Stimulated activated effector memory CD8-positive, alpha-beta T cell treated with anti-CD3 and anti-CD28 coated beads, Interleukin-12 subunit alpha, Interleukin-12 subunit beta, amount 100 ng/mL, for 72 hours (primary cell): ENCODE measurements at regions not wholly inside any gene's neighbourhood (a gene's known extent, or its start where the extent isn't known, plus 50 kb on each side); places are given as distances from the start of the nearest gene placed in this dataset.

ENCODE experiments used
- ATAC-seq: fragments of 150-1000 bp; cut with Tn5 transposase; 2 replicates; pipeline ENCODE4 v1.10.0; 2021
- DNase-seq, 2 donors: peaks; one replicate each; pipeline ENCODE4 v3.0.0; 2021 to 2022; ENCODE audit warnings: low spot score in 2 of 2
- H3K27ac Mint-ChIP-seq: one replicate; pipeline ENCODE4 v1.8.0; 2022; ENCODE audit warnings: mild to moderate bottlenecking, mixed read lengths
- H3K36me3 Mint-ChIP-seq: one replicate; pipeline ENCODE4 v1.8.0; 2022; ENCODE audit warnings: mild to moderate bottlenecking, mixed read lengths
- H3K4me1 Mint-ChIP-seq: one replicate; pipeline ENCODE4 v1.8.0; 2022; ENCODE audit warnings: mixed read lengths
- H3K4me3 Mint-ChIP-seq: one replicate; pipeline ENCODE4 v1.8.0; 2022; ENCODE audit warnings: mild to moderate bottlenecking, mixed read lengths
- H3K9me3 Mint-ChIP-seq: one replicate; pipeline ENCODE4 v1.8.0; 2022; ENCODE audit warnings: mixed read lengths

- no peak for ATAC-seq
Measured at GRCh38 chr10:94043431-94043990, 49.8 kb downstream of the PLCE1 start.

GRCh38 chr10:94046098-94046497, 52.4 kb downstream of the PLCE1 start:
- Mint-ChIP-seq H3K27ac (no peak overlapping the region), H3K4me1 (no peaks in the 10 kb centered on the region), H3K4me3 (no peak overlapping the region), H3K9me3 (no peaks in the 10 kb centered on the region), H3K36me3 (no peaks in the 10 kb centered on the region)
- ATAC-seq (no peak), DNase-seq (no peak)

More at GRCh38 chr10:94043431-94043990, 49.8 kb downstream of the PLCE1 start:
- Mint-ChIP-seq H3K4me3 (no peak overlapping the region), H3K27ac (no peak overlapping the region), H3K9me3 (no peaks in the 10 kb centered on the region), H3K36me3 (no peaks in the 10 kb centered on the region), H3K4me1 (no peaks in the 10 kb centered on the region)
- no peak for DNase-seq

GRCh38 chr10:94047293-94047692, 53.6 kb downstream of the PLCE1 start:
- H3K4me1 Mint-ChIP-seq = no peaks in the 10 kb centered on the region
- no peaks in the 10 kb centered on the region for H3K9me3 Mint-ChIP-seq
- DNase-seq (no peak), ATAC-seq (no peak)
- no peak overlapping the region for H3K4me3 Mint-ChIP-seq
- H3K36me3 Mint-ChIP-seq = no peaks in the 10 kb centered on the region
- H3K27ac Mint-ChIP-seq = no peak overlapping the region

- Mint-ChIP-seq H3K4me1 (no peaks in the 10 kb centered on the region), H3K27ac (no peak overlapping the region), H3K9me3 (no peaks in the 10 kb centered on the region), H3K4me3 (no peak overlapping the region), H3K36me3 (no peaks in the 10 kb centered on the region)
- DNase-seq (no peak), ATAC-seq (no peak)
Measured at GRCh38 chr10:94049911-94050310, 56.2 kb downstream of the PLCE1 start.

GRCh38 chr10:94052281-94052680, 58.5 kb downstream of the PLCE1 start:
- DNase-seq (no peak), ATAC-seq (no peak)
- H3K36me3 Mint-ChIP-seq = no peaks in the 10 kb centered on the region
- no peak overlapping the region for H3K27ac Mint-ChIP-seq
- no peaks in the 10 kb centered on the region for H3K4me1 Mint-ChIP-seq
- H3K9me3 Mint-ChIP-seq = no peaks in the 10 kb centered on the region
- H3K4me3 Mint-ChIP-seq = no peak overlapping the region

GRCh38 chr10:94052866-94053791, 59.4 kb downstream of the PLCE1 start:
- Mint-ChIP-seq H3K4me3 (no peak overlapping the region), H3K4me1 (no peaks in the 10 kb centered on the region), H3K36me3 (no peaks in the 10 kb centered on the region), H3K27ac (no peak overlapping the region), H3K9me3 (no peaks in the 10 kb centered on the region)
- ATAC-seq (no peak), DNase-seq (no peak)

- Mint-ChIP-seq H3K36me3 (no peaks in the 10 kb centered on the region), H3K27ac (no peak overlapping the region), H3K4me3 (no peak overlapping the region), H3K9me3 (peaks cover 3% of the 10 kb centered on the region), H3K4me1 (no peaks in the 10 kb centered on the region)
- DNase-seq = no peak
- ATAC-seq = no peak
Measured at GRCh38 chr10:94059178-94059883, 65.6 kb downstream of the PLCE1 start.

GRCh38 chr10:94061026-94061425, 67.3 kb downstream of the PLCE1 start:
- Mint-ChIP-seq H3K4me3 (no peak overlapping the region), H3K4me1 (no peaks in the 10 kb centered on the region), H3K9me3 (peaks cover 3% of the 10 kb centered on the region), H3K36me3 (no peaks in the 10 kb centered on the region), H3K27ac (no peak overlapping the region)
- no peak for DNase-seq
- ATAC-seq = no peak

- Mint-ChIP-seq H3K4me3 (no peak overlapping the region), H3K4me1 (no peaks in the 10 kb centered on the region), H3K9me3 (peaks cover 6% of the 10 kb centered on the region), H3K27ac (no peak overlapping the region), H3K36me3 (no peaks in the 10 kb centered on the region)
- no peak for DNase-seq
- ATAC-seq = no peak
Measured at GRCh38 chr10:94062611-94063010, 68.9 kb downstream of the PLCE1 start.

GRCh38 chr10:94065362-94065761, 71.6 kb downstream of the PLCE1 start:
- Mint-ChIP-seq H3K4me3 (no peak overlapping the region), H3K4me1 (no peaks in the 10 kb centered on the region), H3K36me3 (no peaks in the 10 kb centered on the region), H3K9me3 (peaks cover 3% of the 10 kb centered on the region), H3K27ac (no peak overlapping the region)
- DNase-seq (no peak), ATAC-seq (no peak)

GRCh38 chr10:94065787-94066186, 72.1 kb downstream of the PLCE1 start:
- H3K27ac Mint-ChIP-seq = no peak overlapping the region
- H3K4me1 Mint-ChIP-seq = no peaks in the 10 kb centered on the region
- peaks cover 5% of the 10 kb centered on the region for H3K9me3 Mint-ChIP-seq

GRCh38 chr10:94066411-94066810, 72.7 kb downstream of the PLCE1 start:
- no peak overlapping the region for H3K4me3 Mint-ChIP-seq
- no peak overlapping the region for H3K27ac Mint-ChIP-seq
- DNase-seq (no peak), ATAC-seq (no peak)
- H3K9me3 Mint-ChIP-seq = peaks cover 5% of the 10 kb centered on the region
- no peaks in the 10 kb centered on the region for H3K36me3 Mint-ChIP-seq
- no peaks in the 10 kb centered on the region for H3K4me1 Mint-ChIP-seq

More at GRCh38 chr10:94065787-94066186, 72.1 kb downstream of the PLCE1 start:
- no peak for ATAC-seq
- DNase-seq = no peak
- no peak overlapping the region for H3K4me3 Mint-ChIP-seq
- no peaks in the 10 kb centered on the region for H3K36me3 Mint-ChIP-seq

GRCh38 chr10:94069884-94070283, 76.2 kb downstream of the PLCE1 start:
- no peaks in the 10 kb centered on the region for H3K4me1 Mint-ChIP-seq
- ATAC-seq = no peak
- H3K9me3 Mint-ChIP-seq = peaks cover 5% of the 10 kb centered on the region
- H3K36me3 Mint-ChIP-seq = no peaks in the 10 kb centered on the region
- no peak for DNase-seq
- no peak overlapping the region for H3K4me3 Mint-ChIP-seq
- H3K27ac Mint-ChIP-seq = no peak overlapping the region

GRCh38 chr10:94074462-94074861, 80.7 kb downstream of the PLCE1 start:
- Mint-ChIP-seq H3K27ac (no peak overlapping the region), H3K9me3 (peaks cover 2% of the 10 kb centered on the region)

GRCh38 chr10:94075506-94075905, 81.8 kb downstream of the PLCE1 start:
- H3K36me3 Mint-ChIP-seq = no peaks in the 10 kb centered on the region
- H3K4me1 Mint-ChIP-seq = no peaks in the 10 kb centered on the region
- H3K4me3 Mint-ChIP-seq = no peak overlapping the region
- DNase-seq (no peak), ATAC-seq (no peak)
- no peak overlapping the region for H3K27ac Mint-ChIP-seq
- peaks cover under 1% of the 10 kb centered on the region for H3K9me3 Mint-ChIP-seq

More at GRCh38 chr10:94074462-94074861, 80.7 kb downstream of the PLCE1 start:
- no peaks in the 10 kb centered on the region for H3K36me3 Mint-ChIP-seq
- no peak overlapping the region for H3K4me3 Mint-ChIP-seq
- DNase-seq (no peak), ATAC-seq (no peak)
- no peaks in the 10 kb centered on the region for H3K4me1 Mint-ChIP-seq
